Body of pancreas (tissue), 4 donors: ENCODE measurements at regions not wholly inside any gene's neighbourhood (a gene's known extent, or its start where the extent isn't known, plus 50 kb on each side); places are given as distances from the start of the nearest gene placed in this dataset.

Experiments
- ATAC-seq: fragments of 150-250 bp; one replicate; pipeline ENCODE4 v1.9.1; 2016
- DNase-seq, 4 donors: peaks; one replicate each; pipeline ENCODE4 v3.0.0-alpha.2; 2019
- H3K27ac ChIP-seq, 4 donors: fragments of 200-600 bp; sonication (generic); 1 replicate in 3 of 4; 2 replicates in 1 of 4; pipeline versions ENCODE4 v1.5.1 to v1.6.1; 2016 to 2019; ENCODE audit warnings: mild to moderate bottlenecking in 1 of 4, mixed read lengths in 1 of 4, moderate library complexity in 1 of 4
- H3K27me3 ChIP-seq, 2 donors: fragments of 200-600 bp; sonication (generic); one replicate each; pipeline ENCODE4 v1.6.0; 2016; ENCODE audit warnings: mild to moderate bottlenecking in 1 of 2
- H3K36me3 ChIP-seq, 2 donors: fragments of 200-600 bp; sonication (generic); replicated peaks in 1 of 2; 2 replicates each; pipeline ENCODE4 v1.5.1; 2016; ENCODE audit warnings: low read depth in 2 of 2; ENCODE audit not compliant: insufficient read depth in 1 of 2
- H3K4me1 ChIP-seq: fragments of 200-600 bp; sonication (generic); one replicate; pipeline ENCODE4 v1.6.0; 2016
- H3K4me3 ChIP-seq, 2 donors: fragments of 200-600 bp; sonication (generic); 1 replicate in 1 of 2; 2 replicates in 1 of 2; pipeline ENCODE4 v1.5.1; 2016 to 2019
- H3K9me3 ChIP-seq, 3 donors: fragments of 200-600 bp; sonication (generic); 1 replicate in 2 of 3; 2 replicates in 1 of 3; pipeline ENCODE4 v1.5.1; 2016
- CTCF ChIP-seq, 7 experiments: fragments of 450-650 bp in 4 of 7; fragments of 200-600 bp in 3 of 7; sonication (generic) in 3 of 7; IDR thresholded peaks; one replicate each; pipeline ENCODE4 v1.5.1; 2016 to 2019; ENCODE audit warnings: antibody characterized with exemption in 7 of 7
- POLR2A ChIP-seq, 3 donors: fragments of 450-650 bp; IDR thresholded peaks; one replicate each; pipeline ENCODE4 v1.6.1; 2016; ENCODE audit warnings: antibody characterized with exemption in 3 of 3, mild to moderate bottlenecking in 2 of 3
- WGBS, 2 donors: methylation state at CpG; one replicate each; pipeline ENCODE4 v1.1.5; 2017; 5-methylcytosine and 5-hydroxymethylcytosine counted together
- intact Hi-C: fragments of 100-400 bp; cut with DNase I; formaldehyde crosslinking; loops from one replicate; pipeline ENCODE4 v1.15.1; 2023

- no peak overlapping the region for H3K4me3 ChIP-seq
- no peak for DNase-seq
- H3K27me3 ChIP-seq = no peaks in the 10 kb centered on the region
- TF ChIP-seq POLR2A (IDR thresholded peaks at IDR 0.05) (no peak), CTCF (IDR thresholded peaks at IDR 0.05) (no peak)
- H3K4me1 ChIP-seq = no peaks in the 10 kb centered on the region
- 81 to 83% methylated on average over 5 of the region's 5 CpGs for WGBS, 2 donors
- H3K36me3 ChIP-seq = no peaks in the 10 kb centered on the region
- no peak for ATAC-seq
- no peak overlapping the region for H3K27ac ChIP-seq
- H3K9me3 ChIP-seq = no peaks in the 10 kb centered on the region
- intact Hi-C loops = no loop called here
These were observed 288.0 kb downstream of the ADGB start for GRCh38 chr6:146886587-146887446.

- Histone ChIP-seq H3K27ac (no peak overlapping the region), H3K36me3 (no peaks in the 10 kb centered on the region), H3K27me3 (no peaks in the 10 kb centered on the region), H3K9me3 (no peaks in the 10 kb centered on the region), H3K4me1 (no peaks in the 10 kb centered on the region), H3K4me3 (no peak overlapping the region)
- WGBS, 2 donors = 77 to 85% methylated on average over 7 of the region's 7 CpGs
- TF ChIP-seq POLR2A (IDR thresholded peaks at IDR 0.05) = no peak
- no peak for TF ChIP-seq CTCF (IDR thresholded peaks at IDR 0.05)
- intact Hi-C loops = no loop called here
- DNase-seq = no peak
- no peak for ATAC-seq
These were observed 288.8 kb downstream of the ADGB start for GRCh38 chr6:146887447-146888077.

GRCh38 chr6:146889303-146889702 lies 290.5 kb downstream of the ADGB start:
- TF ChIP-seq POLR2A (IDR thresholded peaks at IDR 0.05) (no peak), CTCF (IDR thresholded peaks at IDR 0.05) (no peak)
- 85 to 88% methylated on average over 4 of the region's 4 CpGs for WGBS, 2 donors
- intact Hi-C loops = no loop called here

GRCh38 chr6:146890172-146890571 lies 291.4 kb downstream of the ADGB start:
- H3K36me3 ChIP-seq = no peaks in the 10 kb centered on the region
- 72 to 78% methylated on average over 3 of the region's 3 CpGs for WGBS, 2 donors
- no peaks in the 10 kb centered on the region for H3K27me3 ChIP-seq
- DNase-seq (no peak), ATAC-seq (no peak)
- intact Hi-C loops = no loop called here
- H3K9me3 ChIP-seq = no peaks in the 10 kb centered on the region
- no peak for TF ChIP-seq POLR2A (IDR thresholded peaks at IDR 0.05)
- TF ChIP-seq CTCF (IDR thresholded peaks at IDR 0.05) = no peak
- H3K4me1 ChIP-seq = no peaks in the 10 kb centered on the region
- no peak overlapping the region for H3K27ac ChIP-seq
- H3K4me3 ChIP-seq = no peak overlapping the region

More at GRCh38 chr6:146889303-146889702, 290.5 kb downstream of the ADGB start:
- Histone ChIP-seq H3K27me3 (no peaks in the 10 kb centered on the region), H3K9me3 (no peaks in the 10 kb centered on the region), H3K4me1 (no peaks in the 10 kb centered on the region), H3K4me3 (no peak overlapping the region), H3K27ac (no peak overlapping the region), H3K36me3 (no peaks in the 10 kb centered on the region)
- ATAC-seq (no peak), DNase-seq (no peak)
